ENCODE measurements at regions not wholly inside any gene's neighbourhood (a gene's known extent, or its start where the extent isn't known, plus 50 kb on each side); places are given as distances from the start of the nearest gene placed in this dataset.

- DNase-seq (ENCODE audit: extremely low read depth, low read depth, low spot score) = no peak
Observed at GRCh38 chr2:188119112-188119838, 172.4 kb upstream of the GULP1 start.

GRCh38 chr2:188122985-188123384 lies 168.7 kb upstream of the GULP1 start:
- no peak for DNase-seq (ENCODE audit: extremely low read depth, low read depth, low spot score)

DNA sequence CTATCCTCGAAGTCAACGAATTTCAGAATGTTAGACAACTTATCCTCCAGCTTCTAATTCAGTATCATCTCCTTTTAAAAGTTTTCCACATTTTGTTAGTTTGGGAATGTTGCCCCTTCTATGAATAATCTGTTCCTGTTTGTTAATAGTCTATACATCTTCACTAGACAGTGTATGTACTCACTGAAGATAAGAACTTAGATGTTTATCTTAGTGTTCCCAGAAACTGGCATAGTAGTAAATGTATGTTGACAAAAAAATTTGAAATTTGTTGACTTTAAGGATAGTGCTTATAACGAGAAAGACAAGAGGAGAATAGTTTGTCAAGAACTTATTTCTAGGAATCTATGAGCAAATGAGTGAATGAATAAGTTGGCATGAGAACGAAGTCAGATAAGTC lies 162.0 kb upstream of the GULP1 start:
- no peak for DNase-seq (ENCODE audit: extremely low read depth, low read depth, low spot score)

DNA sequence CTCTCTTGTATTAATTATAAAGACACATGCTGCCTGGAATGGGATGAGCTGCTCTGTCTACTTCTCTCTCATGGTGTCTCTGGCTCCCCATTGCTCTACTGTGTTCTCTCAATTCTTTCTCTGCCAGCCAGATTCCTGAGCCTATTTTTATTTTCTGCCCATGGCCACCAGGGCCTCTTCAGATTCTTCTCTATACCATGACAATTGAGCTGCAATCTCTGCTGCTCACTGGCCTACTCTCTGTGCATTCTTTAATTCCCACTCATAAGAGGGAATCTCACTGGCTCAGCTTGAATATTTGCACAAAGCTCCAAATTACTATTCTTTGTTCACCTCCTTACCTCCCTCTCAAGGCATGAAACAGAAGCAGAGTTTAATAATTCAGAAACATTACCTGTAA lies 161.4 kb upstream of the GULP1 start:
- no peak for DNase-seq (ENCODE audit: extremely low read depth, low read depth, low spot score)

- DNase-seq (ENCODE audit: extremely low read depth, low read depth, low spot score) = no peak
Observed at GRCh38 chr2:188131281-188131680, 160.4 kb upstream of the GULP1 start.

GRCh38 chr2:188132385-188132784 lies 159.3 kb upstream of the GULP1 start:
- DNase-seq (ENCODE audit: extremely low read depth, low read depth, low spot score) = no peak

DNA sequence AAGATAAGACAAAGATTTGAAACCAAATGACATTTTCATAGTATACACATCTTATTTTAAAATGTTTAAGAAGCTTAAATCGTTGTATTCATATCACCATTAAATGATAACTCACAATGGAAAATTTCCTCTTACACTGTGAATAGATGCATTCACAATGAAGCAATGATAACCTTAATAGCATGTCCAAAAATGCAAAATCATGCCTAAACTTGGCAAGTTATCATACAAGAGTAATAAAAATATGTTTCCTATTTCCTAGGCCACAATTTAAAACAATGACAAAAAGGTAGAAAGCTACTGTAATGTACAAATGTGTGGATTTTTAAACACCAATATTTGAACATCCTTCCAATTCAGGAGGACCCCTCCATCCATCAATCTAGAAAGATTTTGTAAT lies 157.4 kb upstream of the GULP1 start:
- DNase-seq (ENCODE audit: extremely low read depth, low read depth, low spot score) = no peak

GRCh38 chr2:188138313-188138712 lies 153.4 kb upstream of the GULP1 start:
- DNase-seq (ENCODE audit: extremely low read depth, low read depth, low spot score) = no peak

- no peak for DNase-seq (ENCODE audit: extremely low read depth, low read depth, low spot score)
Observed at GRCh38 chr2:188142088-188142487, 149.6 kb upstream of the GULP1 start.

DNA sequence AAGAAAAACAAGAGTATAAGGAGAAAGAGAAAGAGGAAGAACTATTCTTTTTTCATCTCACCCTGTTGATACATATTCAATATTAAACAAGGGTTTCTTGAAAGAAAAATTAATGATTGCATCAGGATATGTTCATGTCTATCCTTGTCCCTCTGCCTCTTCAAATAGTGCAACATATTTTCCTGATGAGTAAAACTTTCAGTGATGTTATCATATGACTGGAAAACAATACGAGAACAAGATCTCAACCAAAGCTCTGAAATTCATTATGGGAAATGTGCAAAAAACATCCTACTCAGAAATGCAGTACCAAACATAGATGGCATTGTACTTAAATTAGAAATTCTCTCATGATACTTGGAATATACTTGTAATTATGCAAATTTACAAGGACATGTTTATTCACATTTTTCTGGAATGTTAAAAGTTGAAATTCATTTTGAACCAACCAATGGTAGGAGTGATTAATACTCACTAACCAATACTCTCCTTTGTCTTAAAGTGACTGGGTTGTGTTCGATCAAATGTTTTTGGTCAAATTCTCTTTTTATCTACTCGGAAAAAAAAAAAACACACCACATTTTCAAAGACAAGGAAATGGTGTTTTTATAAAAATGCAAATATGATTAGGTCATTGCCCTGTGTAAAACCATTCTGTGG lies 148.9 kb upstream of the GULP1 start:
- DNase-seq (ENCODE audit: extremely low read depth, low read depth, low spot score) = no peak

DNA sequence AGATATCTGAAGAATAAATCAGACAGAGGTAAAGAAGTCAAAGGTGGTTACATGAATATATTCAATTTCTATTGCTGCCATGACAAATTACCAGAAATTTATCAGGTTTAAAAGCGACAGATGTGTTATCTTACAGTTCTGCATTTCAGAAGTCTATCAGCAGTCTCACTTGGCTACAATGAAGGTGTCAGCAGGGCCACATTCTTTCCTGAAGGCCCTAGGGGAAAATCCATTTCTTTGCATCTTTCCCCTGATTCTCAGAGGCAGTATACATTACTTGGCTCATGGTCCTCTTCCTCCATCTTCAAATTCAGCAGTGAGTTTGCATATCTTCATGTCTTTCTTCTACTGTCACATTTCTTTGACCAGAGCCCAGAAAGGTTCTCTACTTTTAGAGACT lies 145.8 kb upstream of the GULP1 start:
- no peak for DNase-seq (ENCODE audit: extremely low read depth, low read depth, low spot score)

DNA sequence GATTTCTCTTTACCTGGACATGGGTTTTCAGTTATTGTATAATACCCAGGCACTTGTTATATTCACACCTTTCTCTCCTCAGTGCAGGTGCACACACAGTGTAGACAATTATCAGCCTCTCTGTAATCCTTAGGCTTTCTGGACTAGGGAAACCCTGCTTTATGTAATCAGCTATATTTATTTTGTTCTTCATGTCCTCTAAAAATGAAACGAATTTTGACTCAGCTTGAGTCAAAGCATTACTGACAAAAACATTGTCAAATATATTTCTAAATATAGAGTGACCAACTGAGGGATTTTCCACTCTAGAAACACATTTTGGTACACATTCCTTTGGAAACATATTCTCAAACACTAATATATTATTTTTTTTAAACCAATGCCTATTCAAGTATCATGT lies 144.8 kb upstream of the GULP1 start:
- DNase-seq (ENCODE audit: extremely low read depth, low read depth, low spot score) = no peak

DNA sequence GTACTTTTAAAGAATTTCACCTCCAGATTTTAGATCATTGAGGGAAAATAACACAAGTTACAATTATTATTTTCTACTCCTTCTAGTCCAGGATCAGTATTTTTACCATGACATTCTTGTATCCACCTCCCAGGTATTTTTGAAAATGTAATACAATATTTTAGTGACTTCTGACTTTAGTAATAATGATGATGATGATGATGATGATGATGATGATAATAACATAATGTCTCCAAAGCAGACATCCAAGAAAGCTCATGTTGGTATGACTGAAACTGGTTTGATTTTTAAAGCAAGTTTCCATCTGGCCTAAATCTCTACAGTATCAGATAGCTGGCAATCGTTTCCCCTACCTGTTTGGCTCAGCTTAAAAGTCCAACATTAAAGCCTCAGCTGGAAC lies 140.0 kb upstream of the GULP1 start:
- DNase-seq (ENCODE audit: extremely low read depth, low read depth, low spot score) = no peak

DNA sequence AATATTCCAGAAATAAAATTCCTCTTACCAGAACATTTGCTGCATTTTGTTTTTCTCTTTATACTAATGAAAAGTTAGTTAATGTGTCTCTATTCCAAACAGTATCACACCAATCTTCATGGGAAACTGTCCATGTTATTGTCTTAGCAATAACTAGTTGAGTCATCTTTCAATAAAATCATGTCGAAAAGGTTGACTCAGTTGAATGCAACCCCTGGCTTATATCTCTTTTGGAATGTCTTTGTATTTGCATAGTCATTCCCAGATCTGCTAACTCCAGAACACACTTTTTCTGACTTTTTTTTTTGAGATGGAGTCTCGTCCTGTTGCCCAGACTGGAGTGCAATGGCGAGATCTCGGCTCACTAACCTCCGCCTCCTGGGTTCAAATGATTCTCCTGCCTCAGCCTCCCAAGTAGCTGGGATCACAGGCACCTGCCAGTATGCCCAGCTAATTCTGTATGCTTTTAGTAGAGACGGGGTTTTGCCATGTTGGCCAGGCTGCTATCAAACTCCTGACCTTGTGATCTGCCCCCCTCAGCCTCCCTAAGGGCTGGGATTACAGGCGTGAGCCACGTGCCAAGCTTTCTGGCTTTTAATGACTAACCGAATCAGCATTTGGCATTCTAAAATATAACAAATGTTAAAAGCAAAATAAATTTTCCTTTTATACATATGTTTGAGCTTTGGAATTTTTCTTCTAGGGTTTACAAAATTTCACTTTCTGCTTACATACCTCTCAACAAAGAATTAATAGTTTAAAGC lies 133.2 kb upstream of the GULP1 start:
- DNase-seq (ENCODE audit: extremely low read depth, low read depth, low spot score) = no peak

- no peak for DNase-seq (ENCODE audit: extremely low read depth, low read depth, low spot score)
Observed at GRCh38 chr2:188159484-188159883, 132.2 kb upstream of the GULP1 start.

- no peak for DNase-seq (ENCODE audit: extremely low read depth, low read depth, low spot score)
Observed at GRCh38 chr2:188170356-188170755, 121.3 kb upstream of the GULP1 start.

- no peak for DNase-seq (ENCODE audit: extremely low read depth, low read depth, low spot score)
Observed at GRCh38 chr2:188176620-188177019, 115.1 kb upstream of the GULP1 start.

DNA sequence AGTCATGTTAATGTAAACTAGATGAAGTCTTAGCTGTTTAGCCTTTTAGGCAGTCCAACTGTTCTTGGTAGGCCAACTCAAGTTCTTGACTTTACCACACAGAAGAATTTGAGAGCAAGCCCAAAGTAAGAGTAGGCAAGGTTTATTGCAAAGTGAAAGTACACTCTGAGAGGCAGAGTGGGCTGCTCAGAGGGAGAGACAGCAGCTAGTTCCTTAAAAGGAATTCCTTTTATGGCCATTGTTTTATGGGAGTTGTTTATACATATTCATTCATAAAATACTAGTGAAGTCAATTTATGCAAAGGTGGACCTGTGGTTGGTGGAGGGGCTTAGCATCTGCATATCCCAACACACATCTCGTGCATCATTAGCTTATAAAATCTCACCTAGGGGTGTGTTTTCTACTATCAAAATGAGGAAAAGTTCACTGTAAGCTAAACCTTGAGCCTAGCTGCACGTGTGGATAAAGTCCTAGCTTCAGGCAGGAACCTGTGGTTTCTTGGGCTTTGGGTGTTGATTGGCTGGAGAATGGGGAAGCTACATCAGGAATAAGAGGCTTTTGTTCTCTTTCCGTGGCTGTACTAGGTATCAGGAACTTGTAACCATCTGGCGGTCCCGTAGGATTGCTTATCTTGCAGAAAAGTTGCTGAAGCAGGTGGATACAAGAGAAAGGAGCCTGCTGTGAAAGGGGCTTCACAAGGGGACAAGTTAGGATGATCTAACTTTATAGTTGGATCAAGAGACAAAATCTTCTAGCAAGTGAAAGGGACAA lies 110.4 kb upstream of the GULP1 start:
- no peak for DNase-seq (ENCODE audit: extremely low read depth, low read depth, low spot score)

DNA sequence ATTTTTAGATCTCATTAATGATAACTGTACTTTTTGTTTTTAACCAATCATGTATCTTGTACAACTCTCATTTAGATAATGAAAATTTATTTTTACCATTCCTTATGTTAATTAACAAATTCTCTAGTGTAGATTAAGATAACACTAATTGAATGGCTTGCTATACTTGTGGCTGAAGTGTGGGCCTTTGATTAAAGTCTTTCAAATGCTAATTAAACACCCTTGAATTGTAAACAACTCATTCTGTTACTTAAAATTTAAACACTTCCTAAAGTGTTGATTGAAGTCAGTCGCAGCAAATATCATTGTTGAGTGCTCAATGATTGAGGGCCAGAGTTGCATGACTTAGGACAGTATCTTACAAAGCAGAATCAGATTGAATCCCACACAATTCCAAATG lies 109.8 kb upstream of the GULP1 start:
- no peak for DNase-seq (ENCODE audit: extremely low read depth, low read depth, low spot score)

GRCh38 chr2:188187726-188188125 lies 103.9 kb upstream of the GULP1 start:
- no peak for DNase-seq (ENCODE audit: extremely low read depth, low read depth, low spot score)

DNA sequence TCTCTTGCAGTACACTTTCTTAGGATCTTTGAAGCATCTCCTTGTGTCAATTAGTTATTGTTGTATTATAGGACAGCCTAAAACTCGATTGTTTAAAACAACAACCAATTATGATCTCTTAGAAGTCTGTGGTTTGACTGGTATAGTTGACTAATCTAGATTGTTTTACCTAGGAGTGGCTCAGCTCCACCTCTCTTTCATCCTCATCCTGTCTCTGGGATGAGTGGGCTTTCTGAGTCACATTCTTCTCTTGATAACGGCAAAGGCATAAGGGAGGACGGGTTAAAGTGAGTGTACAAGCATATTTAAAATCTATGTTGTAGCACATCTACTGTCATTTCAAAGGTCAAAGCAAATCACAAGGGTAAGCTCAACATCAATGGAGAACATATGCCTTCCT lies 102.3 kb upstream of the GULP1 start:
- DNase-seq (ENCODE audit: extremely low read depth, low read depth, low spot score) = no peak
